Endothelial cell of umbilical vein (primary cell): ENCODE measurements at regions not wholly inside any gene's neighbourhood (a gene's known extent, or its start where the extent isn't known, plus 50 kb on each side); places are given as distances from the start of the nearest gene placed in this dataset.

ENCODE experiments used
- BruUV-seq: library from RNA; stranded (reverse); fragments of 400-500 nt; replicated peaks from 2 replicates; lab custom pipeline; 2021; lab: Mats Ljungman, UMichigan
- CTCF ChIA-PET: fragments of 300-600, 350-600 bp; sonication (Branson Sonifier 250); formaldehyde crosslinking; loops from one replicate; lab custom pipeline; 2021; ENCODE audit warnings: antibody characterized with exemption, inconsistent platforms; lab: Charles Lee
- POLR2A ChIA-PET: fragments of 300-600, 350-600 bp; sonication (Branson Sonifier 250); formaldehyde crosslinking; loops from one replicate; lab custom pipeline; 2021; ENCODE audit warnings: antibody characterized with exemption, inconsistent platforms; lab: Charles Lee
- DNase-seq: peaks from one replicate; pipeline ENCODE4 v3.0.0-alpha.2; 2011; ENCODE audit warnings: low read depth, low spot score
- FAIRE-seq: peaks from 2 replicates; lab custom pipeline; 2011; peaks lifted over from hg19 to GRCh38; lab: Jason Lieb, UNC
- H2AFZ ChIP-seq: 2 replicates; pipeline ENCODE4 v1.6.0; 2012; ENCODE audit warnings: low read depth, low read length, control low read depth, inconsistent platforms
- H3K27ac ChIP-seq: 2 replicates; pipeline ENCODE4 v1.5.1; 2011; ENCODE audit warnings: low read depth, mild to moderate bottlenecking, control low read depth, low read length, moderate library complexity; ENCODE audit not compliant: insufficient read depth
- H3K27me3 ChIP-seq, 2 experiments: 2 replicates each; pipeline versions ENCODE4 v1.6.0 to v1.6.1; 2011; ENCODE audit warnings: low read length in 2 of 2, mixed read lengths in 1 of 2; ENCODE audit not compliant: control insufficient read depth in 2 of 2, insufficient read depth in 2 of 2
- H3K36me3 ChIP-seq, 2 experiments: 2 replicates in 1 of 2; 3 replicates in 1 of 2; pipeline ENCODE4 v1.5.1; 2011; ENCODE audit warnings: low read length in 2 of 2, mild to moderate bottlenecking in 1 of 2, moderate library complexity in 1 of 2; ENCODE audit not compliant: control insufficient read depth in 2 of 2, insufficient read depth in 2 of 2; ENCODE audit errors: extremely low read depth in 1 of 2
- H3K4me1 ChIP-seq: 3 replicates; pipeline ENCODE4 v1.5.1; 2011; ENCODE audit warnings: mild to moderate bottlenecking, low read length; ENCODE audit not compliant: control insufficient read depth, insufficient read depth; ENCODE audit errors: extremely low read depth
- H3K4me2 ChIP-seq: 2 replicates; pipeline ENCODE4 v1.6.1; 2011; ENCODE audit warnings: low read length, control low read depth, mixed read lengths; ENCODE audit not compliant: insufficient read depth
- H3K4me3 ChIP-seq, 3 experiments: fragments of 200-600 bp in 1 of 3; sonication (generic), shearing (Covaris generic) in 1 of 3; replicated peaks in 1 of 3; 2 replicates each; pipeline ENCODE4 v1.5.1; 2011 to 2016; ENCODE audit warnings: control low read depth in 3 of 3, low read length in 3 of 3, mild to moderate bottlenecking in 2 of 3, inconsistent platforms in 1 of 3, low read depth in 1 of 3, moderate library complexity in 1 of 3; ENCODE audit not compliant: insufficient read depth in 1 of 3
- H3K79me2 ChIP-seq: 2 replicates; pipeline ENCODE4 v1.6.0; 2012; ENCODE audit warnings: low read length, inconsistent platforms; ENCODE audit not compliant: control insufficient read depth, insufficient read depth
- H3K9ac ChIP-seq: replicated peaks from 2 replicates; pipeline ENCODE3; 2011; ENCODE audit warnings: low read length, control low read depth; ENCODE audit not compliant: insufficient read depth; ENCODE audit errors: extremely low read depth
- H3K9me1 ChIP-seq: replicated peaks from 3 replicates; pipeline ENCODE4 v1.6.0; 2011; ENCODE audit warnings: mild to moderate bottlenecking, low read length; ENCODE audit not compliant: control insufficient read depth, insufficient read depth; ENCODE audit errors: extremely low read depth
- H3K9me3 ChIP-seq: replicated peaks from 2 replicates; pipeline ENCODE4 v1.5.1; 2012; ENCODE audit warnings: low read length, inconsistent platforms; ENCODE audit not compliant: control insufficient read depth, insufficient read depth
- H4K20me1 ChIP-seq: replicated peaks from 2 replicates; pipeline ENCODE3; 2011; ENCODE audit warnings: mild to moderate bottlenecking, low read length; ENCODE audit not compliant: control insufficient read depth, insufficient read depth; ENCODE audit errors: extremely low read depth
- CTCF ChIP-seq, 2 donors: IDR thresholded peaks; 1 replicate in 1 of 2; 2 replicates in 1 of 2; pipeline ENCODE4 v1.5.1; 2011; ENCODE audit warnings: low read length in 2 of 2, mild to moderate bottlenecking in 2 of 2, moderate library complexity in 2 of 2, control low read depth in 1 of 2, inconsistent platforms in 1 of 2, low read depth in 1 of 2; ENCODE audit not compliant: insufficient read depth in 1 of 2; ENCODE audit errors: extremely low read depth in 1 of 2
- EZH2 ChIP-seq: IDR thresholded peaks from 2 replicates; pipeline ENCODE4 v1.6.1; 2012; ENCODE audit warnings: borderline replicate concordance, low read depth, mild to moderate bottlenecking, moderate library complexity, low read length, inconsistent platforms; ENCODE audit not compliant: severe bottlenecking
- FOS ChIP-seq: IDR thresholded peaks from 2 replicates; pipeline ENCODE4 v1.6.1; 2011; ENCODE audit warnings: mild to moderate bottlenecking, low read length, moderate library complexity, borderline replicate concordance; ENCODE audit not compliant: insufficient read depth
- GATA2 ChIP-seq: IDR thresholded peaks from 2 replicates; pipeline ENCODE4 v1.7.0; 2011; ENCODE audit warnings: low read depth, mild to moderate bottlenecking, moderate library complexity, mixed read lengths, low read length; ENCODE audit not compliant: insufficient read length, insufficient read depth
- JUN ChIP-seq: IDR thresholded peaks from 2 replicates; pipeline ENCODE4 v1.6.1; 2011; ENCODE audit warnings: borderline replicate concordance, low read depth; ENCODE audit not compliant: insufficient read length, insufficient read depth
- MAX ChIP-seq: IDR thresholded peaks from 2 replicates; pipeline ENCODE4 v1.6.1; 2011; ENCODE audit not compliant: insufficient read depth, insufficient read length
- MYC ChIP-seq: IDR thresholded peaks from one replicate; pipeline ENCODE4 v1.6.1; 2011; ENCODE audit warnings: mild to moderate bottlenecking, low read depth, low read length
- POLR2A ChIP-seq: IDR thresholded peaks from 2 replicates; pipeline ENCODE4 v1.6.1; 2012; ENCODE audit warnings: low read depth, mild to moderate bottlenecking, control low read depth, low read length
- POLR2AphosphoS5 ChIP-seq: IDR thresholded peaks from 2 replicates; pipeline ENCODE4 v1.6.1; 2012; ENCODE audit warnings: low read depth, mild to moderate bottlenecking, control low read depth, low read length, moderate library complexity; ENCODE audit not compliant: insufficient read depth
- dilution Hi-C: fragments of 300-500 bp; cut with MboI; formaldehyde crosslinking; loops from one replicate; pipeline ENCODE4 v1.15.0; 2019; ENCODE audit warnings: low sequenced_read_pairs; ENCODE audit not compliant: extremely low pct_ligation_motif_present
- intact Hi-C: fragments of 100-400 bp; cut with micrococcal nuclease; formaldehyde crosslinking; loops from one replicate; pipeline ENCODE4 v1.10.0; 2022

GRCh38 chr12:105554856-105555255, 224.4 kb downstream of the C12orf75 start:
- POLR2A ChIA-PET = interaction anchor here (1.6 kb wide), 1 partner anchor 32 kb away, joined by 3 read pairs; no protein-coding TSS in a partner anchor
- DNase-seq (peak; percentile 51), FAIRE-seq (peak; percentile 44)
- peak overlapping the region; percentile 57 for H3K4me2 ChIP-seq
- H3K36me3 ChIP-seq = peaks cover 43 to 50% of the 10 kb centered on the region in 2 experiments
- H3K9ac ChIP-seq = no peak overlapping the region
- no peaks in the 10 kb centered on the region for H3K27me3 ChIP-seq
- no peak for TF ChIP-seq MAX
- no peak for TF ChIP-seq JUN
- TF ChIP-seq GATA2 = no peak
- no peak for TF ChIP-seq MYC
- TF ChIP-seq FOS = no peak
- peaks cover 32% of the 10 kb centered on the region for H3K4me1 ChIP-seq
- CTCF ChIA-PET = interaction anchor here (1.0 to 2.6 kb wide), 7 partner anchors 13 to 594 kb away, joined by 3 to 17 read pairs (median 5); no protein-coding TSS in a partner anchor
- H3K9me1 ChIP-seq = no peaks in the 10 kb centered on the region
- no peaks in the 10 kb centered on the region for H3K9me3 ChIP-seq
- H2AFZ ChIP-seq = no peak overlapping the region
- intact Hi-C loops = loop anchor here (1.0 to 2.0 kb wide), 3 partner anchors 70 to 582 kb away; no protein-coding TSS in a partner anchor
- no peaks in the 10 kb centered on the region for H4K20me1 ChIP-seq
- H3K27ac ChIP-seq = peak overlapping the region; percentile 48
- no peak overlapping the region for H3K4me3 ChIP-seq
- dilution Hi-C loops = no loop called here
- no peaks in the 10 kb centered on the region for H3K79me2 ChIP-seq
- BruUV-seq = no TSS peak

- Histone ChIP-seq H4K20me1 (no peaks in the 10 kb centered on the region), H3K4me1 (peaks cover 32% of the 10 kb centered on the region), H3K9ac (no peak overlapping the region), H3K4me2 (no peak overlapping the region), H3K27me3 (no peaks in the 10 kb centered on the region), H3K79me2 (no peaks in the 10 kb centered on the region), H3K4me3 (no peak overlapping the region), H2AFZ (no peak overlapping the region), H3K9me3 (no peaks in the 10 kb centered on the region), H3K36me3 (peaks cover 39 to 50% of the 10 kb centered on the region in 2 experiments), H3K27ac (peak overlapping the region; percentile 9), H3K9me1 (no peaks in the 10 kb centered on the region)
- CTCF ChIA-PET = interaction anchor here (1.6 to 2.6 kb wide), 5 partner anchors 13 to 593 kb away, joined by 5 to 17 read pairs (median 10); no protein-coding TSS in a partner anchor
- TF ChIP-seq FOS (no peak), POLR2A (no peak), JUN (no peak), POLR2AphosphoS5 (no peak), CTCF (IDR thresholded peaks at IDR 0.05; ENCODE audit: extremely low read depth in 1 of 2, insufficient read depth in 1 of 2, low read depth in 1 of 2, low read length in 2 of 2) (no peak), EZH2 (no peak), GATA2 (no peak), MYC (no peak), MAX (no peak)
- FAIRE-seq (peak; percentile 28), DNase-seq (peak; percentile 63)
- POLR2A ChIA-PET = interaction anchor here (1.6 kb wide), 1 partner anchor 31 kb away, joined by 3 read pairs; no protein-coding TSS in a partner anchor
- intact Hi-C loops (loop anchor here (2.0 kb wide), 2 partner anchors 71 to 581 kb away; no protein-coding TSS in a partner anchor), dilution Hi-C loops (no loop called here)
- BruUV-seq = no TSS peak
Observed at GRCh38 chr12:105555556-105556295, 225.2 kb downstream of the C12orf75 start.
